Mammary epithelial cell (primary cell): ENCODE measurements at regions not wholly inside any gene's neighbourhood (a gene's known extent, or its start where the extent isn't known, plus 50 kb on each side); places are given as distances from the start of the nearest gene placed in this dataset.

Source experiments
- CTCF ChIP-seq, 2 donors: IDR thresholded peaks in 1 of 2; conservative IDR thresholded peaks in 1 of 2; 2 replicates each; pipeline ENCODE4 v1.5.1; 2011 to 2012; ENCODE audit warnings: inconsistent platforms in 2 of 2, low read length in 2 of 2, mild to moderate bottlenecking in 2 of 2, control low read depth in 1 of 2, low read depth in 1 of 2; ENCODE audit not compliant: insufficient read depth in 1 of 2; ENCODE audit errors: extremely low read depth in 1 of 2
- EZH2 ChIP-seq: IDR thresholded peaks from 2 replicates; pipeline ENCODE4 v1.6.1; 2012; ENCODE audit warnings: low read length, inconsistent platforms, borderline replicate concordance

GRCh38 chr1:166283600-166283999 is 116.8 kb upstream of the FAM78B start:
- TF ChIP-seq CTCF (conservative IDR thresholded peaks at IDR 0.05 in 1 of 2, IDR thresholded peaks at IDR 0.05 in 1 of 2; ENCODE audit: extremely low read depth in 1 of 2, insufficient read depth in 1 of 2, low read depth in 1 of 2, low read length in 2 of 2) (no peak), EZH2 (no peak)
